H1 (cell line): ENCODE measurements at regions not wholly inside any gene's neighbourhood (a gene's known extent, or its start where the extent isn't known, plus 50 kb on each side); places are given as distances from the start of the nearest gene placed in this dataset.
A peak's percentile ranks its signal among the peaks of the same experiment; 100 is the strongest.

Source experiments
- CTCF ChIA-PET: fragments of 300-600 bp; sonication (Branson Sonifier 250); formaldehyde crosslinking; loops from one replicate; lab custom pipeline; 2021; ENCODE audit not compliant: partially characterized antibody; lab: Charles Lee
- POLR2A ChIA-PET: fragments of 300-600 bp; sonication (Branson Sonifier 250); formaldehyde crosslinking; loops from one replicate; lab custom pipeline; 2021; ENCODE audit warnings: inconsistent platforms; ENCODE audit not compliant: partially characterized antibody; lab: Charles Lee
- DNase-seq, 2 experiments: peaks; one replicate each; pipeline versions ENCODE4 v3.0.0 to v3.0.0-alpha.2; 2010 to 2022; ENCODE audit warnings: low spot score in 2 of 2, low read depth in 1 of 2, mixed read lengths in 1 of 2
- FAIRE-seq: peaks from 2 replicates; lab custom pipeline; 2011; peaks lifted over from hg19 to GRCh38; lab: Jason Lieb, UNC
- H2AFZ ChIP-seq: 2 replicates; pipeline ENCODE4 v1.8.1; 2012; ENCODE audit warnings: low read length, inconsistent platforms
- H2AK5ac ChIP-seq: 2 replicates; pipeline ENCODE4 v1.6.1; 2013; ENCODE audit warnings: low read depth, low read length
- H2BK120ac ChIP-seq: replicated peaks from 2 replicates; pipeline ENCODE3; 2013; ENCODE audit warnings: low read depth, low read length, inconsistent platforms
- H2BK12ac ChIP-seq: 2 replicates; pipeline ENCODE4 v1.6.1; 2013; ENCODE audit warnings: low read depth, low read length
- H2BK15ac ChIP-seq: 2 replicates; pipeline ENCODE4 v1.6.1; 2013; ENCODE audit warnings: low read length
- H2BK20ac ChIP-seq: 2 replicates; pipeline ENCODE4 v1.6.1; 2013; ENCODE audit warnings: low read length
- H2BK5ac ChIP-seq: 2 replicates; pipeline ENCODE4 v1.6.1; 2013; ENCODE audit warnings: low read depth, low read length
- H3K14ac ChIP-seq: 2 replicates; pipeline ENCODE4 v1.6.1; 2013; ENCODE audit warnings: inconsistent platforms; ENCODE audit not compliant: insufficient read length
- H3K18ac ChIP-seq: 2 replicates; pipeline ENCODE4 v1.6.1; 2013; ENCODE audit warnings: low read length; ENCODE audit errors: extremely low read depth
- H3K23ac ChIP-seq: 2 replicates; pipeline ENCODE4 v1.6.1; 2013; ENCODE audit warnings: inconsistent platforms; ENCODE audit not compliant: insufficient read length
- H3K23me2 ChIP-seq: 2 replicates; pipeline ENCODE4 v1.6.1; 2013; ENCODE audit warnings: low read depth, low read length
- H3K27ac ChIP-seq: 2 replicates; pipeline ENCODE4 v1.6.1; 2011; ENCODE audit warnings: low read depth, low read length, inconsistent platforms
- H3K27me3 ChIP-seq, 4 experiments: replicated peaks in 1 of 4; 1 replicate in 1 of 4; 2 replicates in 3 of 4; pipeline versions ENCODE4 v1.6.1 to v1.8.1; 2011 to 2013; ENCODE audit warnings: low read length in 3 of 4, mild to moderate bottlenecking in 3 of 4, inconsistent platforms in 2 of 4, mixed read lengths in 2 of 4, moderate library complexity in 1 of 4; ENCODE audit not compliant: control insufficient read depth in 3 of 4, insufficient read depth in 3 of 4; ENCODE audit errors: extremely low read depth in 1 of 4
- H3K36me3 ChIP-seq, 4 experiments: 2 replicates each; pipeline versions ENCODE4 v1.6.1 to v1.8.1; 2011 to 2013; ENCODE audit warnings: mild to moderate bottlenecking in 4 of 4, low read length in 3 of 4, moderate library complexity in 2 of 4, control low read depth in 1 of 4, inconsistent platforms in 1 of 4; ENCODE audit not compliant: insufficient read depth in 4 of 4, control insufficient read depth in 2 of 4
- H3K4ac ChIP-seq: replicated peaks from 2 replicates; pipeline ENCODE3; 2013; ENCODE audit warnings: low read length, low read depth, mixed read lengths, inconsistent platforms; ENCODE audit not compliant: insufficient read length
- H3K4me1 ChIP-seq, 4 experiments: replicated peaks in 1 of 4; 1 replicate in 1 of 4; 2 replicates in 3 of 4; pipeline versions ENCODE4 v1.6.1 to v1.8.1; 2011 to 2013; ENCODE audit warnings: low read length in 3 of 4, inconsistent platforms in 2 of 4, mixed read lengths in 1 of 4; ENCODE audit not compliant: insufficient read depth in 4 of 4, control insufficient read depth in 3 of 4
- H3K4me2 ChIP-seq, 2 experiments: 2 replicates each; pipeline versions ENCODE4 v1.6.1 to v1.8.1; 2011 to 2013; ENCODE audit warnings: low read depth in 2 of 2, low read length in 2 of 2, control low read depth in 1 of 2, inconsistent platforms in 1 of 2, mild to moderate bottlenecking in 1 of 2; ENCODE audit not compliant: insufficient read depth in 1 of 2
- H3K4me3 ChIP-seq, 4 experiments: fragments of 200-600, 300-600 bp in 1 of 4; sonication (generic), shearing (Covaris generic), sonication (Bioruptor Twin) in 1 of 4; 2 replicates each; pipeline versions ENCODE4 v1.5.1 to v1.8.1; 2011 to 2016; ENCODE audit warnings: low read length in 4 of 4, low read depth in 3 of 4, control low read depth in 2 of 4, inconsistent platforms in 2 of 4, mild to moderate bottlenecking in 2 of 4, mixed read lengths in 1 of 4, moderate library complexity in 1 of 4; ENCODE audit not compliant: insufficient read depth in 2 of 4; ENCODE audit errors: extremely low read depth in 1 of 4
- H3K56ac ChIP-seq: replicated peaks from 2 replicates; pipeline ENCODE3; 2013; ENCODE audit warnings: low read depth, mild to moderate bottlenecking, mixed read lengths, low read length, inconsistent platforms; ENCODE audit not compliant: insufficient read length
- H3K79me1 ChIP-seq: 2 replicates; pipeline ENCODE4 v1.6.1; 2013; ENCODE audit warnings: low read depth, low read length, control low read depth
- H3K79me2 ChIP-seq, 2 experiments: 2 replicates each; pipeline versions ENCODE4 v1.6.1 to v1.8.1; 2012 to 2013; ENCODE audit warnings: low read length in 2 of 2, mild to moderate bottlenecking in 2 of 2, inconsistent platforms in 1 of 2; ENCODE audit not compliant: insufficient read depth in 2 of 2, control insufficient read depth in 1 of 2
- H3K9ac ChIP-seq, 4 experiments: replicated peaks in 1 of 4; 1 replicate in 1 of 4; 2 replicates in 3 of 4; pipeline versions ENCODE4 v1.6.1 to v1.8.1; 2011 to 2013; ENCODE audit warnings: low read depth in 3 of 4, low read length in 3 of 4, control low read depth in 2 of 4, mild to moderate bottlenecking in 2 of 4, moderate library complexity in 2 of 4, inconsistent platforms in 1 of 4; ENCODE audit errors: extremely low read depth in 1 of 4
- H3K9me3 ChIP-seq, 2 experiments: 2 replicates each; pipeline versions ENCODE4 v1.6.1 to v1.8.1; 2012 to 2013; ENCODE audit warnings: mild to moderate bottlenecking in 2 of 2, moderate library complexity in 2 of 2, control low read depth in 1 of 2, inconsistent platforms in 1 of 2, low read depth in 1 of 2, low read length in 1 of 2, mixed read lengths in 1 of 2; ENCODE audit not compliant: insufficient read depth in 2 of 2
- H4K20me1 ChIP-seq, 2 experiments: replicated peaks in 1 of 2; 2 replicates each; pipeline versions ENCODE3 to v1.8.1; 2011 to 2013; ENCODE audit warnings: inconsistent platforms in 2 of 2, low read length in 2 of 2, mild to moderate bottlenecking in 1 of 2; ENCODE audit not compliant: insufficient read depth in 2 of 2, control insufficient read depth in 1 of 2
- H4K5ac ChIP-seq: 2 replicates; pipeline ENCODE4 v1.6.1; 2013; ENCODE audit warnings: low read length, low read depth, mixed read lengths, inconsistent platforms; ENCODE audit not compliant: insufficient read length
- H4K8ac ChIP-seq: 2 replicates; pipeline ENCODE4 v1.8.0; 2013; ENCODE audit warnings: mild to moderate bottlenecking, moderate library complexity, low read length, inconsistent platforms; ENCODE audit not compliant: insufficient read depth; ENCODE audit errors: extremely low read depth
- H4K91ac ChIP-seq: replicated peaks from 2 replicates; pipeline ENCODE3; 2013; ENCODE audit warnings: low read length, mixed read lengths, inconsistent platforms; ENCODE audit not compliant: insufficient read length
- BCL11A ChIP-seq, 2 experiments: IDR thresholded peaks; one replicate each; pipeline ENCODE4 v1.6.1; 2011; ENCODE audit warnings: low read depth in 2 of 2, low read length in 2 of 2, mild to moderate bottlenecking in 2 of 2
- SP1 ChIP-seq: IDR thresholded peaks from 2 replicates; pipeline ENCODE4 v1.6.1; 2011; ENCODE audit warnings: low read depth, low read length
- WGBS, 2 experiments: shearing (Covaris generic) in 1 of 2; methylation state at CpG; one replicate each; pipeline versions ENCODE4 v1.1.6 to v1.1.7; 2013 to 2015; ENCODE audit warnings: low lambda C conversion rate in 2 of 2, mixed read lengths in 2 of 2, inconsistent platforms in 1 of 2, low coverage in 1 of 2, missing lambda C conversion rate in 1 of 2; ENCODE audit not compliant: insufficient replicate concordance in 2 of 2, insufficient coverage in 1 of 2, insufficient read length in 1 of 2; ENCODE audit errors: extremely low coverage in 1 of 2, missing lambda C conversion rate in 1 of 2; 5-methylcytosine and 5-hydroxymethylcytosine counted together

DNA sequence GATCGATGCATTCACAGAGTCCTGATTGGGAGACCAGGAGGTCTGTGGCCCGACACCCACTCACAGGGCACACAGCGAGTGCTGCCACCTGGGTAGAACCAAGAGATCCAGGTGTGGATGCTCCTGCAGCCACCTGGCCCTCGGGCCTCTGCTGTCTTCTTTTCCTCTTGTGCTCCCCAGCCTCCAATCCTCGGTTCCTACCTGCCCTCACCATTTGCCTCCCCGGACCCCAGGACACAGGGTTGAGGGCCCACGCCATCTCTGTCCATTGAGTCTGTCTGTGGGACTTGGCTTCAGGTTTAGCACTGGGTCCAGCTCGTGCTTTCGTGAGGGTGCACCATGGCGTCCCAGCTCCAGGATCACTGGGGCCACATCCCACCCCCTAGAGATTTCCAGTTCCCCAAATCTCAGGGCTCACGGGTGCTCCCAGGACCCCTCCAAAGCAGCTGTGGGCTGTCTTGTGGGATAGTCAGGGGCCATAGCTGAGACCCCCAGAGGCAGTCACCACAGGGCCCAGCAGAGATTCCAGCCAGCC is 591.1 kb downstream of the BRD1 start:
- H3K18ac ChIP-seq: no peak overlapping the region
- H3K56ac ChIP-seq: no peak overlapping the region
- no peak overlapping the region for H2BK12ac ChIP-seq

More for the DNA sequence above, 591.1 kb downstream of the BRD1 start:
- no peak overlapping the region for H4K5ac ChIP-seq
- H3K27ac ChIP-seq: no peak overlapping the region
- 0 out of 2 replicates have a peak overlapping the region, but pooled peaks have one; percentile 72 for H2BK15ac ChIP-seq
- H3K79me1 ChIP-seq: no peaks in the 10 kb centered on the region
- no peak overlapping the region for H4K8ac ChIP-seq
- peak overlapping the region; percentile 32 for H4K91ac ChIP-seq
- H2AFZ ChIP-seq: no peak overlapping the region
- H3K23ac ChIP-seq: no peak overlapping the region
- no peak overlapping the region; the same call in 1 of the 2 replicates for H2AK5ac ChIP-seq
- H3K9me3 ChIP-seq: no peaks in the 10 kb centered on the region
- no peaks in the 10 kb centered on the region for H3K79me2 ChIP-seq
- no peaks in the 10 kb centered on the region for H3K36me3 ChIP-seq
- no peak overlapping the region for H2BK5ac ChIP-seq
- WGBS, 2 experiments: 92% methylated on average over 11 of the region's 11 CpGs; no CpG with 5 or more reads in 1 of the 2 experiments
- H3K4me3 ChIP-seq: no peak overlapping the region
- peak in 1 of 2 experiments; percentile 26 for DNase-seq
- no peaks in the 10 kb centered on the region for H3K23me2 ChIP-seq
- H3K4ac ChIP-seq: no peak overlapping the region
- H3K9ac ChIP-seq: no peak overlapping the region
- no peak overlapping the region for H2BK20ac ChIP-seq
- FAIRE-seq: no peak
- H4K20me1 ChIP-seq: no peaks in the 10 kb centered on the region
- ChIA-PET CTCF (no interaction called here), POLR2A (no interaction called here)
- H2BK120ac ChIP-seq: no peak overlapping the region
- H3K4me1 ChIP-seq: no peaks in the 10 kb centered on the region; a peak in 2 of 7 replicates
- H3K27me3 ChIP-seq: no peaks in the 10 kb centered on the region
- no peak for TF ChIP-seq BCL11A (IDR thresholded peaks at IDR 0.05; ENCODE audit: low read depth in 2 of 2, low read length in 2 of 2)
- no peak for TF ChIP-seq SP1
- TF ChIP-seq, all 59 proteins: peak for 0
- Histone ChIP-seq H3K4me2 (no peak overlapping the region), H3K14ac (no peak overlapping the region)
